ENCODE measurements at regions not wholly inside any gene's neighbourhood (a gene's known extent, or its start where the extent isn't known, plus 50 kb on each side); places are given as distances from the start of the nearest gene placed in this dataset.
"Not testable (repeated sequence)": the region's sequence is repeated elsewhere in the genome, so short reads cannot be mapped to it uniquely, and the experiment has no call there.

DNA sequence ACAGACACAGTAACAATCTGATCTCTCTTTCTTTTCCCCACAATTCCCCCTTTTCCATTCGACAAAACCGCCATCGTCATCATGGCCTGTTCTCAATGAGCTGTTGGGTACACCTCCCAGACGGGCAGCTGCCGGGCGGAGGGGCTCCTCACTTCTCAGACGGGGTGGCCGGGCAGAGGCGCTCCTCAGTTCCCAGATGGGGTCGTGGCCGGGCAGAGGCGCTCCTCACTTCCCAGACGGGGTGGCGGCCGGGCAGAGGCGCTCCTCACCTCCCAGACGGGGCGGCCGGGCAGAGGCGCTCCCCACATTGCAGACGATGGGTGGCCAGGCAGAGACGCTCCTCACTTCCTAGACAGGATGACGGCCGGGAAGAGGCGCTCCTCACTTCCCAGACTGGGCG, 415.5 kb downstream of the RSL24D1 start:
- TF ChIP-seq, protein P1, sequence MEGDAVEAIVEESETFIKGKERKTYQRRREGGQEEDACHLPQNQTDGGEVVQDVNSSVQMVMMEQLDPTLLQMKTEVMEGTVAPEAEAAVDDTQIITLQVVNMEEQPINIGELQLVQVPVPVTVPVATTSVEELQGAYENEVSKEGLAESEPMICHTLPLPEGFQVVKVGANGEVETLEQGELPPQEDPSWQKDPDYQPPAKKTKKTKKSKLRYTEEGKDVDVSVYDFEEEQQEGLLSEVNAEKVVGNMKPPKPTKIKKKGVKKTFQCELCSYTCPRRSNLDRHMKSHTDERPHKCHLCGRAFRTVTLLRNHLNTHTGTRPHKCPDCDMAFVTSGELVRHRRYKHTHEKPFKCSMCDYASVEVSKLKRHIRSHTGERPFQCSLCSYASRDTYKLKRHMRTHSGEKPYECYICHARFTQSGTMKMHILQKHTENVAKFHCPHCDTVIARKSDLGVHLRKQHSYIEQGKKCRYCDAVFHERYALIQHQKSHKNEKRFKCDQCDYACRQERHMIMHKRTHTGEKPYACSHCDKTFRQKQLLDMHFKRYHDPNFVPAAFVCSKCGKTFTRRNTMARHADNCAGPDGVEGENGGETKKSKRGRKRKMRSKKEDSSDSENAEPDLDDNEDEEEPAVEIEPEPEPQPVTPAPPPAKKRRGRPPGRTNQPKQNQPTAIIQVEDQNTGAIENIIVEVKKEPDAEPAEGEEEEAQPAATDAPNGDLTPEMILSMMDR (IDR thresholded peaks at IDR 0.05): not testable (repeated sequence)
- not testable (repeated sequence) for TF ChIP-seq EP300 (IDR thresholded peaks at IDR 0.05; ENCODE audit: low read depth); POLR2AphosphoS5 (IDR thresholded peaks at IDR 0.05)
